ENCODE measurements at regions not wholly inside any gene's neighbourhood (a gene's known extent, or its start where the extent isn't known, plus 50 kb on each side); places are given as distances from the start of the nearest gene placed in this dataset.

GRCh38 chr1:38589036-38589435, 270.5 kb downstream of the RRAGC start:
- no peak for TF ChIP-seq YY1 (IDR thresholded peaks at IDR 0.05; ENCODE audit: insufficient read depth, insufficient read length)
- no peak for TF ChIP-seq ZNF274 (IDR thresholded peaks at IDR 0.05; ENCODE audit: low read depth, low read length)
- no peak for TF ChIP-seq SUZ12 (IDR thresholded peaks at IDR 0.05; ENCODE audit: extremely low read depth, insufficient read depth, insufficient read length)
